Activated CD4-positive, alpha-beta T cell treated with anti-CD3 and anti-CD28 coated beads, Interleukin-2, amount 50 U/mL, for 48 hours (primary cell): ENCODE measurements at regions not wholly inside any gene's neighbourhood (a gene's known extent, or its start where the extent isn't known, plus 50 kb on each side); places are given as distances from the start of the nearest gene placed in this dataset.

Experiments used
- DNase-seq, 2 experiments: peaks; one replicate each; pipeline ENCODE4 v3.0.0-alpha.2; 2020

GRCh38 chr14:42011221-42011620 is 404.5 kb downstream of the LRFN5 start:
- no peak for DNase-seq

GRCh38 chr14:42004321-42004720 is 397.6 kb downstream of the LRFN5 start:
- DNase-seq = no peak

GRCh38 chr14:42002141-42002540 is 395.5 kb downstream of the LRFN5 start:
- no peak for DNase-seq

- DNase-seq = no peak
Measured at GRCh38 chr14:42001431-42001830, 394.8 kb downstream of the LRFN5 start.

DNA sequence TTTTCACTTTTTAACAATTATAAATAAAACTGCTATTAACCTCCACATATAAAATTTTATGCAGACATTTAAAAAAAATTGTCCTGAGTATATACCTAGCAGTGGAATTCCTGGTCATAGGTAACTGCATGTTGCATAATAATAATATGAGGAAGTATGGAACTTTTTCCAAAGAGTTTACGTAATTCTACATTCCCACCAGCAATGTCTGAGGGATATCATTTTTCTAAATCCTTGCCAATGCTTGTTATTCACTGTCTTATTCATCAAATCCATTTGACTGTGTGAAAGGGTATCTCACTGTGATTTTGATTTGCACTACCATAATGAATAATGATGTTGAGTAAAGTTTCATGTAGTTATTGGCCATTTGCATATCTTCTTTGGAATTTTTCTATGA is 393.8 kb downstream of the LRFN5 start:
- no peak for DNase-seq

GRCh38 chr14:41993687-41994086 is 387.0 kb downstream of the LRFN5 start:
- DNase-seq = no peak

DNA sequence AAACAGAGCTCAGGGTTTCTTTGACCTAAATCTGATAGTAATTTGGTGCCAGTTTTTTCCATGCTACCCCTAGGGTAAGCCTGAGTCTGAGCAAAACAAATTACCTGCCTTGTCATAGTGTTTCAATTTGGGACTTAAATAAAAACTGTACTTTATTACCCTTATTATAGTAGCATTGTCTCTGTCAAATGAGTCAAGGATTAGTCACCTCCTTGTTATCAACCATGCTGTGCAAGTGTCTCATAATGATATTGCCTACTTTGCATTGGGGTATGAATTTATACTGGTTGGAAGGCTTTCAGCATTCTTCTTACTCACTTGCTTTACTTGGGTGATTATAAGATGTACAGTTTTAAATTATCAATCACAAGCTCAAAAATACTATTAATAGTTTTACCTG is 380.0 kb downstream of the LRFN5 start:
- DNase-seq = no peak

DNA sequence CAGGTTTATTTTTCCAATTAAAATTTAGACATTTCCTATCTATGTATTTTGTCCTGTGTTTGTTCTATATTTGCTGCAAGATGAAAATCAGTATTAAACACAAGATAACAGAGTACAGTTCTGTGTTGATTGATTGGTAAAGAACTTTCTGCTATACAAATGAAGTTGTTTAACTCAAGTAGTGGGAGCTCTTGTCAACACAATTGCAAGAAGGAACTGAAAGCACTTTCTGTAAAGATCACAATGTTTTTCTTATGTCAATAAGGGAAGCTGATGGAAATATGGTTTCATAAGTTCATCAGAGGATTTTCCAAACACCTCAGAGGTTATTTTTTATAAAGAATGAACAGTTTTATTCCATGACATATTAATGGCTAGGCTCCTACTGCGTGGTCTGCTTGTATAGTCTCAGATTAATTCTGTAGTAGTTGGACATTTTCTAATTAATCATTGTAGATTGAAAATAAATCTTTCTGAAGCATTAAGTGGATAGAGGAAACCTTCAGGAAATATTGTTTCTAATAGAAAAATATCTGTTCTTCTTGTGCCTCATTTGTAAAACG is 379.5 kb downstream of the LRFN5 start:
- DNase-seq = no peak

GRCh38 chr14:41973178-41973577 is 366.5 kb downstream of the LRFN5 start:
- DNase-seq = no peak

GRCh38 chr14:41972531-41972930 is 365.9 kb downstream of the LRFN5 start:
- DNase-seq = no peak

GRCh38 chr14:41960281-41960680 is 353.6 kb downstream of the LRFN5 start:
- no peak for DNase-seq

- no peak for DNase-seq
Measured at GRCh38 chr14:41957459-41957858, 350.8 kb downstream of the LRFN5 start.
